Right forelimb (tissue), 1 donor: ENCODE measurements at regions not wholly inside any gene's neighbourhood (a gene's known extent, or its start where the extent isn't known, plus 50 kb on each side); places are given as distances from the start of the nearest gene placed in this dataset.
"Not testable (repeated sequence)": the region's sequence is repeated elsewhere in the genome, so short reads cannot be mapped to it uniquely, and the experiment has no call there.

Source experiments
- DNase-seq: peaks from one replicate; pipeline ENCODE4 v3.0.0-alpha.2; 2018

- no peak for DNase-seq
Observed at GRCh38 chr12:131192951-131193350, 239.2 kb downstream of the ADGRD1 start.

GRCh38 chr12:131194166-131194565 is 240.5 kb downstream of the ADGRD1 start:
- DNase-seq: no peak

GRCh38 chr12:131195796-131196195 is 242.1 kb downstream of the ADGRD1 start:
- no peak for DNase-seq

- DNase-seq: no peak
Observed at GRCh38 chr12:131196220-131196619, 242.5 kb downstream of the ADGRD1 start.

DNA sequence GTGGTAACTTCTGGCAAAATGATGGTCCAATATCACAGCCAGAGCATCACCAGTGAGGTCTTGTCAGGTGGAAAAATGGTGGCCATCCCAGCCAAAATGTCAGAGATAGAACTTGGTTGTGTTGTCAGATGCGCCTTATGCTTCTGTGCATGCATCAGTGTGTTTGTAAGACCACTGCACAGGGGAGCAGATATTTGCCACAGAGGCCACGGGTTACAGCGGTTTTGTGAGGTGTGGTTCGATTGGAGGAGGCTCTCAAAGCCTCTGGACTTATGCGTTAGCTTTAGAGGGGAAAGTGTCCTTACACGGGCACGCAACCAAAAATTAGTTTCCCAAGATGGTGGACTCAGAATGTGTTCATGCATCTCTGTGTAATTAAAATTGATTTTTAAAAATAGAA is 243.8 kb downstream of the ADGRD1 start:
- no peak for DNase-seq

- DNase-seq: no peak
Observed at GRCh38 chr12:131199221-131199620, 245.5 kb downstream of the ADGRD1 start.

DNA sequence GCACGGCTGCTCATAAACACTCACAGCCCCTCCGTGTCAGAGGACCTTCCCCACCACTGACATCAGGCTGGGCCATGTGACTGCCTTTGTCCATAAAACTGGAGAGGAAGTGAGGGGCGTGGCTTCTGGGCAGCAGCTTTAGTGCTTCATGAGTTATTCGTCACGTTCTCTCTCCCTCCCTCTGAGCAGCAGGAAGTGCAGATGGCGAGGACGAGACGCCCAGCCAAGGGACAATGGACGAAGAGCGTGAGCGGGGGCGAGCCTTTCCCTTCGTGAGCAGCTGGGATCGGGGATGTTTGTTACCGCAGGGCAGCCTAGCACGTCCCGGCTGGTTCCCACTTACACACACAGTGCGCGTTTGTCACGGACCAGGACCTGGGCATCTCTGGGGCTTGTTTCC is 248.2 kb downstream of the ADGRD1 start:
- not testable (repeated sequence) for DNase-seq

- peak; percentile 29 for DNase-seq
Observed at GRCh38 chr12:131202592-131203378, 249.1 kb downstream of the ADGRD1 start.

GRCh38 chr12:131203666-131204415 is 250.1 kb downstream of the ADGRD1 start:
- peak; percentile 24 for DNase-seq

GRCh38 chr12:131204416-131205274 is 250.9 kb downstream of the ADGRD1 start:
- peak; percentile 24 for DNase-seq

GRCh38 chr12:131205275-131205933 is 251.7 kb downstream of the ADGRD1 start:
- not testable (repeated sequence) for DNase-seq

DNA sequence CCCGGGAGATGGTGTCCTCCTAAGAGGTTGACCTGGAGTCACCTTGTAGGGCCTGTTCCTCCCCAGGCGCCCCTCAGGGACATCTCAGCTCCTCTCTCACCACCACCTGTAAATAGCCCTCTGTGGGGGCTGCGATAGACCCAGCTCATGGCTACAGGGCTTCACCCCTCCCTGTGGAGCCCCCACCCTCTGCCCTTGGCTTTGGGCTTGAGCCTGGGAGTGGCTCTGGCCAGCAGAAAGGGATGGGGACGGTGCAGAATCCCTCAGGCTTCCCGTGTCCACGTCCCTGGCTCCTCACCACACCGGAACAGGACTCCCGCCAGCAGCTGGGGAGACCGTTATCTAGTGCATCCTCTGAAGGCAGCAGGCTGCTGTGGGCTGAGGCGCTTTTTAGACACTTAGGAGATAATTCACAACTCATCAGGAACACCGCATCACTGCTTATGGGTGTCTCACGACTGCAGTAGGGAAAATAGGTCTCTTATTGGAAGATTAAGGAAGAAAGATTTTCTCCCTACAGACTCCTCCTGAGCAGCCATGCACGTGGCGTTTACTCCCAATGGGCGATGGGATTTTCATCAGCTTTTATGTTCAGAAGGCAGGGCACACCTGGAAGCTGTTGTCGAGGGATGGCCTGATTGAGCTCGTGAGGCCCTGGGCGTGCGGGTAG is 253.1 kb downstream of the ADGRD1 start:
- peak; percentile 12 for DNase-seq

DNA sequence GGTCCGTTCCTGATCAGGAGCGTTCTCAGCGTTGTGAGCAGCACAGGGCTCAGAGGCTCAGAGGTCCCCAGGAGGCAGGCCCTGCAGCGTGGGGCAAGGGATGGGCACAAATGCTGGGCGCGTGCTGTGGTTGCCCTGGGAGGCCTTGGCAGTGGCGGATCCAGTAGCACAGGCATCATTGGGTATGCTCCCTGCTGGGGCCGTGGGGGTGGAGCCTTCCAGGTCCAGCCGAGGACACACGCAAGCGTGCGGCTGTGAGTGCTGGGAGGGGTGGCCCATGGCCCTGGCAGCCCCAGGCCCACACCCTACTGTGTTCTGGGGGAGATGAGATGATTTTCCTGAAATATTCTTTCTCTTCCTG is 253.6 kb downstream of the ADGRD1 start:
- peak; percentile 20 for DNase-seq

DNA sequence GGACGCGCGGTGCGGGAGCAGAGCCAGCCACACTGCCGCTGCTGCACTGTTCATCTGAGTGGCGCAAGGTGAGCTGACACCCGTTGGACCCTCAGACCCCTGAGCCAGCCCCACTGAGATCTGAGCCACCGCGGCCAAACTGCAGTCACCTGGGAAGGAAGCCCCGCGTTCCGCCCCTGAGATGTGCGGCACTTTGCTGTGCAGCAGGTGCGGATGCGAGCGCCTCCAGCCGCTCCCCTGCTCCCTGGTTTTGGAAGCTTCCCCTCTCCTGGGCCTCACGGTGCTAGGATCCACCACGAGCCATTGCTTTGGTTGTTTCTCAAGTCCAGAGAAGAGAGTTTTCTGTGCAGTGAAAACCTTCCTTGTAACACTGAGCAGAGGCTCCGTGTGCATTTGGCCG is 254.1 kb downstream of the ADGRD1 start:
- DNase-seq: not testable (repeated sequence)

- peak; percentile 32 for DNase-seq
Observed at GRCh38 chr12:131208425-131208824, 254.7 kb downstream of the ADGRD1 start.

- peak; percentile 27 for DNase-seq
Observed at GRCh38 chr12:131209082-131210070, 255.7 kb downstream of the ADGRD1 start.

- peak; percentile 20 for DNase-seq
Observed at GRCh38 chr12:131210506-131211339, 257.0 kb downstream of the ADGRD1 start.

GRCh38 chr12:131211340-131211938 is 257.7 kb downstream of the ADGRD1 start:
- no peak for DNase-seq

DNA sequence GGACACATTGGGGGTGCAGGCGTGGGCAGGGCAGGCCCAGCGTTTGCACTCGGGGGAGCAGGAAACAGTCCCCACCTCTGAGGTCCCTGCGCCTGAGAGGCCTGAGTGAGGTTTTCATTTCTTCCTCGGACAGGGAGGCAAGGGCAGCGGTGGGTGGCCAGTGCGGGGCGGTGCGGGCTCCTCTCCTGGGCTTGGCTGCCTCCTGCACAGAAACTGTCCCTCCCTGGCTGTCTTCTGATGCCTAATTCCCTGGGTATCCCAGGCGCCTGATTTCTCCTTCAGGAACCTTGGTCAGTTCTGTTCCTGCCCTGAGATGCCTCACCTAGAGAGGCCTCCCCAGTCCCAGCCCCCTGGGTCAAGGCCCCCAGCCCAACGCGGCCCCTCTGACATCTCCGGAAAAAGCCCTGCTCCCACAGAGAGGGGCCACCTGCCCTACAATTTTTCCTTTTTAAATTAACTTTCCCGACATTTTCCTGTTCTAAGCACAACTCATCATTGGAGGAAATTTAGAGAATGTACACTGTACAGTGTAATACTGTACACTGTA is 260.3 kb downstream of the ADGRD1 start:
- DNase-seq: no peak
